ENCODE measurements at regions not wholly inside any gene's neighbourhood (a gene's known extent, or its start where the extent isn't known, plus 50 kb on each side); places are given as distances from the start of the nearest gene placed in this dataset.
A peak's percentile ranks its signal among the peaks of the same experiment; 100 is the strongest.

GRCh38 chr15:98451236-98451635 is 197.1 kb upstream of the IGF1R start:
- no peak for DNase-seq (ENCODE audit: extremely low read depth in 1 of 11, low read depth in 9 of 11, low spot score in 4 of 11)

- DNase-seq (ENCODE audit: extremely low read depth in 1 of 11, low read depth in 9 of 11, low spot score in 4 of 11): no peak
Measured at GRCh38 chr15:98452238-98452637, 196.1 kb upstream of the IGF1R start.

GRCh38 chr15:98455904-98456303 is 192.4 kb upstream of the IGF1R start:
- no peak for DNase-seq (ENCODE audit: extremely low read depth in 1 of 11, low read depth in 9 of 11, low spot score in 4 of 11)

GRCh38 chr15:98476559-98476958 is 171.8 kb upstream of the IGF1R start:
- no peak for DNase-seq (ENCODE audit: extremely low read depth in 1 of 11, low read depth in 9 of 11, low spot score in 4 of 11)

GRCh38 chr15:98480844-98481243 is 167.5 kb upstream of the IGF1R start:
- no peak for DNase-seq (ENCODE audit: extremely low read depth in 1 of 11, low read depth in 9 of 11, low spot score in 4 of 11)

- no peak for DNase-seq (ENCODE audit: extremely low read depth in 1 of 11, low read depth in 9 of 11, low spot score in 4 of 11)
Measured at GRCh38 chr15:98483575-98484130, 164.7 kb upstream of the IGF1R start.

- no peak for DNase-seq (ENCODE audit: extremely low read depth in 1 of 11, low read depth in 9 of 11, low spot score in 4 of 11)
Measured at GRCh38 chr15:98484914-98485313, 163.4 kb upstream of the IGF1R start.

- no peak for DNase-seq (ENCODE audit: extremely low read depth in 1 of 11, low read depth in 9 of 11, low spot score in 4 of 11)
Measured at GRCh38 chr15:98485451-98485850, 162.9 kb upstream of the IGF1R start.

- no peak for DNase-seq (ENCODE audit: extremely low read depth in 1 of 11, low read depth in 9 of 11, low spot score in 4 of 11)
Measured at GRCh38 chr15:98493966-98494511, 154.3 kb upstream of the IGF1R start.

GRCh38 chr15:98501192-98501591 is 147.1 kb upstream of the IGF1R start:
- no peak for DNase-seq (ENCODE audit: extremely low read depth in 1 of 11, low read depth in 9 of 11, low spot score in 4 of 11)

- DNase-seq (ENCODE audit: extremely low read depth in 1 of 11, low read depth in 9 of 11, low spot score in 4 of 11): no peak
Measured at GRCh38 chr15:98501632-98502031, 146.7 kb upstream of the IGF1R start.

- no peak for DNase-seq (ENCODE audit: extremely low read depth in 1 of 11, low read depth in 9 of 11, low spot score in 4 of 11)
Measured at GRCh38 chr15:98503970-98504369, 144.4 kb upstream of the IGF1R start.

- DNase-seq (ENCODE audit: extremely low read depth in 1 of 11, low read depth in 9 of 11, low spot score in 4 of 11): no peak
Measured at GRCh38 chr15:98504998-98505397, 143.3 kb upstream of the IGF1R start.

- DNase-seq (ENCODE audit: extremely low read depth in 1 of 11, low read depth in 9 of 11, low spot score in 4 of 11): no peak
Measured at GRCh38 chr15:98505611-98506031, 142.7 kb upstream of the IGF1R start.

- no peak for DNase-seq (ENCODE audit: extremely low read depth in 1 of 11, low read depth in 9 of 11, low spot score in 4 of 11)
Measured at GRCh38 chr15:98506172-98506571, 142.2 kb upstream of the IGF1R start.

GRCh38 chr15:98506711-98507110 is 141.6 kb upstream of the IGF1R start:
- no peak for DNase-seq (ENCODE audit: extremely low read depth in 1 of 11, low read depth in 9 of 11, low spot score in 4 of 11)

GRCh38 chr15:98513428-98513986 is 134.8 kb upstream of the IGF1R start:
- DNase-seq (ENCODE audit: extremely low read depth in 1 of 11, low read depth in 9 of 11, low spot score in 4 of 11): no peak

GRCh38 chr15:98514034-98514622 is 134.2 kb upstream of the IGF1R start:
- DNase-seq (ENCODE audit: extremely low read depth in 1 of 11, low read depth in 9 of 11, low spot score in 4 of 11): no peak

- peak; percentile 52 to 81 (median 72) for DNase-seq (ENCODE audit: extremely low read depth in 1 of 11, low read depth in 9 of 11, low spot score in 4 of 11)
Measured at GRCh38 chr15:98518823-98519561, 129.3 kb upstream of the IGF1R start.
